Calu3 (cell line): ENCODE measurements at regions not wholly inside any gene's neighbourhood (a gene's known extent, or its start where the extent isn't known, plus 50 kb on each side); places are given as distances from the start of the nearest gene placed in this dataset.

Experiments
- BruUV-seq: library from RNA; stranded (reverse); fragments of 400-500 nt; replicated peaks from 2 replicates; lab custom pipeline; 2021; lab: Mats Ljungman, UMichigan
- CTCF ChIA-PET: fragments of 300-600 bp; sonication (Branson Sonifier 250); formaldehyde crosslinking; loops from one replicate; lab custom pipeline; 2022; ENCODE audit warnings: antibody characterized with exemption; lab: Charles Lee
- DNase-seq: peaks from one replicate; pipeline ENCODE4 v3.0.0; 2022
- H3K27ac Mint-ChIP-seq: one replicate; pipeline ENCODE4 v1.8.0; 2022; ENCODE audit warnings: mixed read lengths; ENCODE audit not compliant: unreplicated experiment
- H3K27me3 Mint-ChIP-seq: one replicate; pipeline ENCODE4 v1.8.0; 2022; ENCODE audit warnings: mixed read lengths; ENCODE audit not compliant: unreplicated experiment
- H3K36me3 Mint-ChIP-seq: one replicate; pipeline ENCODE4 v1.8.0; 2022; ENCODE audit warnings: mild to moderate bottlenecking, moderate library complexity, mixed read lengths; ENCODE audit not compliant: insufficient read depth, unreplicated experiment
- H3K4me1 Mint-ChIP-seq: one replicate; pipeline ENCODE4 v1.8.0; 2022; ENCODE audit warnings: mild to moderate bottlenecking, low read depth, mixed read lengths; ENCODE audit not compliant: unreplicated experiment
- H3K4me3 Mint-ChIP-seq: one replicate; pipeline ENCODE4 v1.8.0; 2022; ENCODE audit warnings: mild to moderate bottlenecking, low read depth, moderate library complexity, mixed read lengths; ENCODE audit not compliant: unreplicated experiment
- H3K9me3 Mint-ChIP-seq: one replicate; pipeline ENCODE4 v1.8.0; 2022; ENCODE audit warnings: low read depth, mixed read lengths; ENCODE audit not compliant: unreplicated experiment
- intact Hi-C: fragments of 100-400 bp; cut with micrococcal nuclease; formaldehyde crosslinking; loops from one replicate; pipeline ENCODE4 v1.10.0; 2022; ENCODE audit not compliant: unreplicated experiment
- TF ChIP-seq, protein P1 (sequence below): fragments of 200-600 bp; IDR thresholded peaks from one replicate; pipeline ENCODE4 v1.8.0; 2022; ENCODE audit warnings: antibody characterized with exemption; ENCODE audit not compliant: unreplicated experiment

DNA sequence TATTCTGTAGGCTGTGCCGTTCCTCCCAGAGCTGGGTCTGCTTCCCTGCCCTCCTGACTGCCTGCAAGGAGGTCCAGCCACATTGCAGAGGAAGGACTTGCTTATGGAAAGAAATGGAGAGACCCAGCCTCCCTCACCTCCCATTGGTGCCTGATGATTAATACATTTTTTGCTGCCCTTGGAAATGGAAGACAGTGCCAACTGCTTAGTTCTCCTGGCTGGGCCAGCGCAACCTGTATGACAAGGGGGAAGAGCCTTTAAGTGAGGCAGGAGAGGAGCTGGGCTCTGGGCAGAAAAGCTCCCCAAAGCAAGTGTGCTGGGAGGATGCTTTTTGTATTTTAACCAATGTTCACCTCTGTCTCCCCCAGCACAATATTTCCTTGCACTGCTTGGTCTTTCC lies 238.5 kb downstream of the SOX9 start:
- H3K4me1 Mint-ChIP-seq, result peaks cover 45% of the 10 kb centered on the region
- intact Hi-C loops, result loop anchor here (2.0 kb wide), 1 partner anchor 48 kb away; no protein-coding TSS in a partner anchor
- no peak for DNase-seq
- no TSS peak for BruUV-seq
- H3K27ac Mint-ChIP-seq, result no peak overlapping the region
- TF ChIP-seq, protein P1, sequence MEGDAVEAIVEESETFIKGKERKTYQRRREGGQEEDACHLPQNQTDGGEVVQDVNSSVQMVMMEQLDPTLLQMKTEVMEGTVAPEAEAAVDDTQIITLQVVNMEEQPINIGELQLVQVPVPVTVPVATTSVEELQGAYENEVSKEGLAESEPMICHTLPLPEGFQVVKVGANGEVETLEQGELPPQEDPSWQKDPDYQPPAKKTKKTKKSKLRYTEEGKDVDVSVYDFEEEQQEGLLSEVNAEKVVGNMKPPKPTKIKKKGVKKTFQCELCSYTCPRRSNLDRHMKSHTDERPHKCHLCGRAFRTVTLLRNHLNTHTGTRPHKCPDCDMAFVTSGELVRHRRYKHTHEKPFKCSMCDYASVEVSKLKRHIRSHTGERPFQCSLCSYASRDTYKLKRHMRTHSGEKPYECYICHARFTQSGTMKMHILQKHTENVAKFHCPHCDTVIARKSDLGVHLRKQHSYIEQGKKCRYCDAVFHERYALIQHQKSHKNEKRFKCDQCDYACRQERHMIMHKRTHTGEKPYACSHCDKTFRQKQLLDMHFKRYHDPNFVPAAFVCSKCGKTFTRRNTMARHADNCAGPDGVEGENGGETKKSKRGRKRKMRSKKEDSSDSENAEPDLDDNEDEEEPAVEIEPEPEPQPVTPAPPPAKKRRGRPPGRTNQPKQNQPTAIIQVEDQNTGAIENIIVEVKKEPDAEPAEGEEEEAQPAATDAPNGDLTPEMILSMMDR, result no peak
- peaks cover 10% of the 10 kb centered on the region for H3K36me3 Mint-ChIP-seq
- no peaks in the 10 kb centered on the region for H3K27me3 Mint-ChIP-seq
- no peak overlapping the region for H3K4me3 Mint-ChIP-seq
- no peaks in the 10 kb centered on the region for H3K9me3 Mint-ChIP-seq
- CTCF ChIA-PET, result no interaction called here

DNA sequence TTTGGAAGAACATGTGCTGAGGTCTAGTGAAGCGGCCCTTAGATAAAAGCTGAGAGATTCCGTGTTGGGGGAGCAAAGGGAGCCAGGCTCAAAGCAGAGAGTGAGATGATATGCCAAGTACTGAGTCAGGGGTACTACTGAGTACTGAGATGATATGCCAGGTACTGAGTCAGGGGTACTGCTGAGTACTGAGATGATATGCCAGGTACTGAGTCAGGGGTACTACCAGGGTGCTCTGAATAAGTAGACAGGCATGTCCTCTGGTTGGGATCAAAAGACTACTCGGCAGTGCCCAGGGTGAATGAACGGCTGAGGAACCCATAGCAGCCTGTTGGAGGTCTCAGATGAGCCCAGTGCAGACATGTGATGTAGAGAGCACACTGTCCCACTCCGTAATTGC lies 239.0 kb downstream of the SOX9 start:
- TF ChIP-seq, protein P1, result no peak
- BruUV-seq, result no TSS peak
- Mint-ChIP-seq H3K9me3 (no peaks in the 10 kb centered on the region), H3K4me1 (peaks cover 45% of the 10 kb centered on the region), H3K27me3 (no peaks in the 10 kb centered on the region), H3K36me3 (peaks cover 10% of the 10 kb centered on the region), H3K4me3 (no peak overlapping the region), H3K27ac (no peak overlapping the region)
- CTCF ChIA-PET, result no interaction called here
- intact Hi-C loops, result loop anchor here (2.0 kb wide), 1 partner anchor 47 kb away; no protein-coding TSS in a partner anchor
- no peak for DNase-seq

DNA sequence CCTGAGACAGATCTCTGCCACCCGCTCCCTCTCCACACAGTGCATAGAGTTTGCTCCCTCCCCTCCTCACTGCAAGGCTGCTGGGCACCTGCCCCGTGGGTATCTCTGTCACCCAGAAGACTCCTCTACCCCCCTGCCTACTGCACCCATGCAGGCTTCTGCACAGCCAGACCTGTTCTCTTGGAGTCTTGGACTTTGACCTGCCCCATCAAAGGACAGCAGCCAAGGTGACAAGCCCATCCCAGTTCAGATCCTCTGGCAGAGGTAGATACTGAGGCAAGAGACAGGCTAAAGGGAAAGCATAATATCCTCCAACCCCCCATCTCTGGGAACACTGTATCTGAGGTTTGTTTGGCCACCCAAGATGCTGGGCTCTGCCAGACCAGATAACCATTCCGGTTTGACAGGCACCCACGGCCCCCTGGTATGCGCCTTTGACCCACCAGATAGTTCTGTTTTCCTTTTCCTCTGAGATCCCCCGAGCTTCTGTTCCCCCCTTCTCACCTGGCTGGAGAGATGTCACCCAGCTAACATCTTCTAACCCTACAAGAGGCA lies 239.6 kb downstream of the SOX9 start:
- intact Hi-C loops, result no loop called here
- Mint-ChIP-seq H3K36me3 (peaks cover 10% of the 10 kb centered on the region), H3K27me3 (no peaks in the 10 kb centered on the region), H3K27ac (peak overlapping the region; percentile 42), H3K4me3 (no peak overlapping the region), H3K9me3 (no peaks in the 10 kb centered on the region), H3K4me1 (peaks cover 45% of the 10 kb centered on the region)
- no TSS peak for BruUV-seq
- DNase-seq, result no peak
- TF ChIP-seq, protein P1, result no peak
- CTCF ChIA-PET, result no interaction called here

DNA sequence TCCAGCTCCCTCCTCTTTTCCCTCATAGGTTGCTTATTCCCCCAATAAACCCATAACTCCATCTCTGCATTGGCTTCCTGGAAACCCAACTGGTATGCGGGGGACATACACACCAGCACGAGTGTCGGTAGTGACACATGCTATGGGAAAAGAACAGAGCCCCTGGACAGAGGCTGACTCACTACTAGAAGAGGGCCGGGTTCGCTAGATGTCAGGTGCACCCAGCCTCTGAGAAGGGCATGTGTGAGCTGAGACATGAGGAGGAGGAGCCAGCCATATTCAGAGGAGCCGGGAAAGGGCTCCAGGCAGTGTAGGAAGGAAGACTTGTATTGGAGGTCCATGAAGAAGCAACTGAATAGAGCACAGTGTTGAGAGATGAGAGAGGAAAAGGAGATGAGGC lies 241.1 kb downstream of the SOX9 start:
- H3K4me1 Mint-ChIP-seq, result peaks cover 45% of the 10 kb centered on the region
- peaks cover 4% of the 10 kb centered on the region for H3K36me3 Mint-ChIP-seq
- CTCF ChIA-PET, result no interaction called here
- TF ChIP-seq, protein P1, result no peak
- intact Hi-C loops, result no loop called here
- no TSS peak for BruUV-seq
- H3K9me3 Mint-ChIP-seq, result no peaks in the 10 kb centered on the region
- H3K27ac Mint-ChIP-seq, result no peak overlapping the region
- no peak for DNase-seq
- H3K4me3 Mint-ChIP-seq, result no peak overlapping the region
- H3K27me3 Mint-ChIP-seq, result no peaks in the 10 kb centered on the region
